Colonic mucosa (tissue), 4 donors: ENCODE measurements at regions not wholly inside any gene's neighbourhood (a gene's known extent, or its start where the extent isn't known, plus 50 kb on each side); places are given as distances from the start of the nearest gene placed in this dataset.

Experiments used
- DNase-seq: peaks from one replicate; pipeline ENCODE4 v3.0.0-alpha.2; 2020
- H3K27ac ChIP-seq: fragments of 200-600 bp; one replicate; pipeline ENCODE4 v1.8.0; 2021
- H3K27me3 ChIP-seq: fragments of 200-600 bp; one replicate; pipeline ENCODE4 v1.8.0; 2021
- H3K36me3 ChIP-seq: fragments of 200-600 bp; one replicate; pipeline ENCODE4 v1.8.0; 2021
- H3K4me1 ChIP-seq: fragments of 200-600 bp; one replicate; pipeline ENCODE4 v1.8.0; 2021; ENCODE audit warnings: mild to moderate bottlenecking
- H3K4me3 ChIP-seq: fragments of 200-600 bp; one replicate; pipeline ENCODE4 v1.8.0; 2021
- H3K9ac ChIP-seq, 2 donors: one replicate each; pipeline ENCODE4 v1.7.0; 2013; ENCODE audit warnings: control low read depth in 2 of 2, low read depth in 2 of 2, low read length in 2 of 2
- H3K9me3 ChIP-seq: fragments of 200-600 bp; one replicate; pipeline ENCODE4 v1.8.0; 2021
- CTCF ChIP-seq: fragments of 200-600 bp; IDR thresholded peaks from one replicate; pipeline ENCODE4 v1.8.0; 2022; ENCODE audit warnings: antibody characterized with exemption, mild to moderate bottlenecking
- intact Hi-C: fragments of 100-400 bp; cut with DNase I; formaldehyde crosslinking; loops from one replicate; pipeline ENCODE4 v1.14.1; 2022
- donor health status: healthy.
- donor health status: DM: no; HTN: no; CAD: no.
- donor health status: DM: no; HTN: no; CAD: no.

- peak; percentile 49 for DNase-seq
Observed at GRCh38 chr16:8519179-8519578, 71.1 kb downstream of the TMEM114 start.

GRCh38 chr16:8517280-8517679 is 73.0 kb downstream of the TMEM114 start:
- intact Hi-C loops, result no loop called here
- Histone ChIP-seq H3K27me3 (no peaks in the 10 kb centered on the region), H3K9me3 (no peaks in the 10 kb centered on the region), H3K27ac (peak overlapping the region; percentile 38), H3K36me3 (no peaks in the 10 kb centered on the region), H3K4me3 (no peak overlapping the region), H3K9ac (no peak overlapping the region), H3K4me1 (no peaks in the 10 kb centered on the region)
- no peak for TF ChIP-seq CTCF
- DNase-seq, result no peak

More at GRCh38 chr16:8519179-8519578, 71.1 kb downstream of the TMEM114 start:
- no peaks in the 10 kb centered on the region for H3K9me3 ChIP-seq
- TF ChIP-seq CTCF, result no peak
- peak overlapping the region; percentile 72 for H3K27ac ChIP-seq
- intact Hi-C loops, result no loop called here
- no peaks in the 10 kb centered on the region for H3K4me1 ChIP-seq
- no peaks in the 10 kb centered on the region for H3K36me3 ChIP-seq
- H3K9ac ChIP-seq, result peak overlapping the region in 1 of 2 donors; percentile 30
- H3K4me3 ChIP-seq, result no peak overlapping the region
- no peaks in the 10 kb centered on the region for H3K27me3 ChIP-seq

GRCh38 chr16:8516471-8516870 is 73.8 kb downstream of the TMEM114 start:
- Histone ChIP-seq H3K27ac (peak overlapping the region; percentile 38), H3K9me3 (no peaks in the 10 kb centered on the region), H3K27me3 (no peaks in the 10 kb centered on the region), H3K4me1 (no peaks in the 10 kb centered on the region), H3K36me3 (no peaks in the 10 kb centered on the region), H3K4me3 (no peak overlapping the region), H3K9ac (no peak overlapping the region)
- no peak for DNase-seq
- intact Hi-C loops, result no loop called here
- TF ChIP-seq CTCF, result no peak

GRCh38 chr16:8512941-8513624 is 77.2 kb downstream of the TMEM114 start:
- Histone ChIP-seq H3K27ac (peak overlapping the region; percentile 55), H3K27me3 (no peaks in the 10 kb centered on the region), H3K9ac (peak overlapping the region in 1 of 2 donors; percentile 29), H3K36me3 (no peaks in the 10 kb centered on the region), H3K4me1 (no peaks in the 10 kb centered on the region), H3K4me3 (no peak overlapping the region), H3K9me3 (no peaks in the 10 kb centered on the region)
- no peak for TF ChIP-seq CTCF
- intact Hi-C loops, result no loop called here
- DNase-seq, result peak; percentile 57

GRCh38 chr16:8511464-8511863 is 78.8 kb downstream of the TMEM114 start:
- intact Hi-C loops, result no loop called here
- Histone ChIP-seq H3K9me3 (no peaks in the 10 kb centered on the region), H3K9ac (no peak overlapping the region), H3K36me3 (no peaks in the 10 kb centered on the region), H3K27me3 (no peaks in the 10 kb centered on the region), H3K4me1 (no peaks in the 10 kb centered on the region), H3K27ac (no peak overlapping the region), H3K4me3 (no peak overlapping the region)
- no peak for TF ChIP-seq CTCF
- no peak for DNase-seq
